ENCODE measurements at regions not wholly inside any gene's neighbourhood (a gene's known extent, or its start where the extent isn't known, plus 50 kb on each side); places are given as distances from the start of the nearest gene placed in this dataset.

GRCh38 chr9:129436751-129437625 lies 183.9 kb downstream of the C9orf50 start:
- TF ChIP-seq CTCF (conservative IDR thresholded peaks at IDR 0.05; ENCODE audit: low read depth, low read length) (no peak), EZH2phosphoT487 (IDR thresholded peaks at IDR 0.05; ENCODE audit: borderline replicate concordance, low read length) (no peak), EZH2 (IDR thresholded peaks at IDR 0.05; ENCODE audit: low read length, unreplicated experiment) (no peak)

All from PC-3 (cell line).